WERI-Rb-1 (cell line): ENCODE measurements at regions not wholly inside any gene's neighbourhood (a gene's known extent, or its start where the extent isn't known, plus 50 kb on each side); places are given as distances from the start of the nearest gene placed in this dataset.

ENCODE experiments used
- DNase-seq: peaks from one replicate; pipeline ENCODE4 v3.0.0-alpha.2; 2020
- H3K27ac ChIP-seq: fragments of 250-450 bp; sonication (Bioruptor Pico); 2 replicates; pipeline ENCODE4 v1.5.1; 2020; ENCODE audit warnings: mild to moderate bottlenecking, moderate library complexity
- H3K27me3 ChIP-seq: fragments of 250-450 bp; sonication (Bioruptor Pico); 2 replicates; pipeline ENCODE4 v1.5.1; 2021; ENCODE audit warnings: mild to moderate bottlenecking, low read depth, moderate library complexity; ENCODE audit not compliant: insufficient read depth, severe bottlenecking
- H3K36me3 ChIP-seq: fragments of 250-450 bp; sonication (Bioruptor Pico); 2 replicates; pipeline ENCODE4 v1.5.1; 2020; ENCODE audit warnings: mild to moderate bottlenecking, moderate library complexity
- H3K4me3 ChIP-seq: 2 replicates; pipeline ENCODE4 v1.5.1; 2011; ENCODE audit warnings: low read depth, mild to moderate bottlenecking, control low read depth, low read length
- H3K9me3 ChIP-seq: fragments of 250-450 bp; sonication (Bioruptor Pico); 2 replicates; pipeline ENCODE4 v1.5.1; 2021; ENCODE audit warnings: mild to moderate bottlenecking, moderate library complexity; ENCODE audit not compliant: severe bottlenecking
- CTCF ChIP-seq: IDR thresholded peaks from 2 replicates; pipeline ENCODE4 v1.5.1; 2011; ENCODE audit warnings: low read depth, mild to moderate bottlenecking, control low read depth, inconsistent platforms, low read length

GRCh38 chr4:171448919-171449481 is 364.2 kb upstream of the GALNTL6 start:
- Histone ChIP-seq H3K4me3 (no peak overlapping the region), H3K27me3 (no peaks in the 10 kb centered on the region), H3K9me3 (no peaks in the 10 kb centered on the region), H3K27ac (no peak overlapping the region), H3K36me3 (no peaks in the 10 kb centered on the region)
- no peak for TF ChIP-seq CTCF
- DNase-seq = no peak

- Histone ChIP-seq H3K36me3 (no peaks in the 10 kb centered on the region), H3K9me3 (no peaks in the 10 kb centered on the region), H3K27me3 (no peaks in the 10 kb centered on the region), H3K4me3 (no peak overlapping the region), H3K27ac (no peak overlapping the region)
- no peak for DNase-seq
- TF ChIP-seq CTCF = no peak
These were observed 364.8 kb upstream of the GALNTL6 start for GRCh38 chr4:171448358-171448757.

GRCh38 chr4:171441300-171441941 is 371.8 kb upstream of the GALNTL6 start:
- no peak overlapping the region for H3K4me3 ChIP-seq
- no peak for DNase-seq
- no peaks in the 10 kb centered on the region for H3K27me3 ChIP-seq
- TF ChIP-seq CTCF = no peak
- no peak overlapping the region for H3K27ac ChIP-seq
- H3K9me3 ChIP-seq = no peaks in the 10 kb centered on the region
- no peaks in the 10 kb centered on the region for H3K36me3 ChIP-seq

- DNase-seq = no peak
- H3K36me3 ChIP-seq = no peaks in the 10 kb centered on the region
- H3K9me3 ChIP-seq = no peaks in the 10 kb centered on the region
- no peaks in the 10 kb centered on the region for H3K27me3 ChIP-seq
- H3K4me3 ChIP-seq = no peak overlapping the region
- no peak overlapping the region for H3K27ac ChIP-seq
- no peak for TF ChIP-seq CTCF
These were observed 379.5 kb upstream of the GALNTL6 start for GRCh38 chr4:171433674-171434073.

- no peaks in the 10 kb centered on the region for H3K36me3 ChIP-seq
- TF ChIP-seq CTCF = no peak
- H3K27me3 ChIP-seq = no peaks in the 10 kb centered on the region
- H3K4me3 ChIP-seq = no peak overlapping the region
- no peaks in the 10 kb centered on the region for H3K9me3 ChIP-seq
- no peak for DNase-seq
- no peak overlapping the region for H3K27ac ChIP-seq
These were observed 380.7 kb upstream of the GALNTL6 start for GRCh38 chr4:171432536-171432935.

- DNase-seq = no peak
- no peak overlapping the region for H3K27ac ChIP-seq
- no peak for TF ChIP-seq CTCF
- no peaks in the 10 kb centered on the region for H3K36me3 ChIP-seq
- H3K9me3 ChIP-seq = no peaks in the 10 kb centered on the region
- H3K27me3 ChIP-seq = no peaks in the 10 kb centered on the region
- no peak overlapping the region for H3K4me3 ChIP-seq
These were observed 382.7 kb upstream of the GALNTL6 start for GRCh38 chr4:171430495-171430894.
